NCI-H748 (cell line): ENCODE measurements at regions not wholly inside any gene's neighbourhood (a gene's known extent, or its start where the extent isn't known, plus 50 kb on each side); places are given as distances from the start of the nearest gene placed in this dataset.

Source experiments
- DNase-seq: peaks from one replicate; lab custom pipeline; 2025; ENCODE audit not compliant: unreplicated experiment; lab: John Stamatoyannopoulos, UW

DNA sequence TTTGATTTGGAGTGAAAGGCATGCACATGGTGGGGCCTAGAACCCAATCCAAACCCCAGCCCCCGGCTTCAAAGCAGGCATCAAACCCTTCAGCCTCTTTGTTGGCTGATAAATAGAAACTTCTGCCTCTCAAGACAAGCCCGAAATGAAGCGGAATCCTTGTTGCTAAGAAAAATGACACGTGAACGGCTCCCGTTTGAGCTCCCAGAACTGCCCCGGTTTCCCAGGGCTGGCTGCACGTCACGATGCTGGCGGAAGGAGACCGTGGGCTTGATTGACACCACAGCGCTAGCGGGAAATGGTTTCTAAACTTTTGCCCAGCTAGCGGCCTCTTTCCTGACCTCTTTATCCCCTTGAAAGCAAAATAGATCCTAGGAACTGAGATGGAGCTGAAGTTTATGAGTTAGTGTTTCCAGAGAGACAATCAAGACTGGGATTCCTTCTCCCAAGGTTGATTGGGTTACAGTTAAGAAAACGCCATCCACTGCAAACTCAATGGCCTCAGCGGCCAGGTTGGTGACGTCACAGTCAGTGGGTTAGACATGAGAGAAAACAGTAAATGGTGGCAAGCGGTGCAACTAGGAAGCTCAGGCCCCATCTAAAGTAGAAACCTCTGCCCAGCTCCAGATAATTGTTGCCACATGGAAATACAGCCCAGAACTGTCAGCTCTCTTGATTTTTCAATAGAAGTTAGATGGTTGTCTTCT lies 117.0 kb downstream of the ANKRD60 start:
- no peak for DNase-seq

DNA sequence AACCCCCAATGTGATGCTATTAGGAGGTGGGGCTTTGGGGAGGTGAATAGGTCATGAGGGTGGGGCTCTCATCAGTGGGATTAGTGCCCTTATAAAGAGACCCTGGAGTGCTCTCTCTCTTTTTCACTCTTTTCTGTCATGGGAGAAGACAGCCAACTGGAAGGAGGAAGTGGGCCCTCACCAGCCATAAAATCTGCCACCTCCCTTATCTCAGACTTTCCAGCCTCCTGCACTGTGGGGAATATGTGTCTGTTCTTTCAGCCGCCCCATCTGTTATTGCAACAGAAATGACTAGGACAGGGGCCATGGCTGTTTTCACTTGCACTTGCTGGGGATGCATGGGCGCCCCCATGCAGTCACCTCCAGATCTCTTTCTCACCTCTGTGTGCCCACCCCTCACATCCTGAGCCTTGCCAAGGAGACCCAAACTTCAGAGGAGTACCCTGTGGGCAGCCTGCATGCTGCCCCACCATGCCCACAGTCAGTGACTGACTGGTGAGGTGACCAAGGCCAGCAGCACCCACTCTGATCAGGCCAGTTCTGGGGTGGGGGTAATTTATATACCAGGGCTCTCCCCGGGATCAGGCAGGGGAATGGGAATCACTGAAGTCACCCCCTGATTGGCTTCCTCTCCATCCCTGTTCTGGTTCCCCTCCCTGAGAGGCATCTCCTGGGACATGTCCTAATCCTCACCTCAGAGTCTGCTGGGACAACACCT lies 118.4 kb downstream of the ANKRD60 start:
- no peak for DNase-seq

DNA sequence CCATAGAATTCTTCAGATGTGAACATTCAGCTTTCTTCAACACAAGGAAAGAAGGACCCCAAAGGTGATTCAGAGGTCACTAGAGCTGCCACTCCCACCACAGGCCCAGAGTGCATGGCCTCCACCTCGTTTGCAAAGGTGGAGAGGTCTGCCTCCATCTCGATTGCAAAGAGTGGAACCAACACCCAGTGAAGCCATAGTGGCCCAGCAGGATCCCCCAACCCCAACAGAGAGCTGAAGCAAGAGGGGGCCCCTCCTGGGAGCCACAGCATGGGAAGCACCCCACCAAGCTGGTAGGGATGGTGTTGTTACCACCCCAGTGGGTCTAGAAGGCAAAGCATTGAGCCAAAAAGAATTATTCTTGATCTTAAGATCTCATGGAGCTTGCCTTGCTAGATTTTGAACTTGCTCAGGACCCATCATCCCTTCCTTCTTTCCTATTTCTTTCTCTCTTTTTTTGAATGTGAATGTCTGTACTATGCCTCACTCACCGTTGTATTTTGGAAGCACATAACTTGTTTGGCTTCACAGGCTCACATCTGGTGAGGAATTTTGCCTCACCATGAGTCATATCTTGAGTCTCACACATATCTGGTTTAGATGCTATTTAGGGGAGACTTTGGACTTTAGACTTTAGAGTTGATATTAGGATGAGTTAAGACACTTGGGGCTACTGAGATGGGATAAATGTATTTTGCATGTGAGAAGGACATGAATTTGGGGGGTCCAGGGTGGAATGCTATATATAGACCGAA lies 119.2 kb downstream of the ANKRD60 start:
- DNase-seq, result no peak

DNA sequence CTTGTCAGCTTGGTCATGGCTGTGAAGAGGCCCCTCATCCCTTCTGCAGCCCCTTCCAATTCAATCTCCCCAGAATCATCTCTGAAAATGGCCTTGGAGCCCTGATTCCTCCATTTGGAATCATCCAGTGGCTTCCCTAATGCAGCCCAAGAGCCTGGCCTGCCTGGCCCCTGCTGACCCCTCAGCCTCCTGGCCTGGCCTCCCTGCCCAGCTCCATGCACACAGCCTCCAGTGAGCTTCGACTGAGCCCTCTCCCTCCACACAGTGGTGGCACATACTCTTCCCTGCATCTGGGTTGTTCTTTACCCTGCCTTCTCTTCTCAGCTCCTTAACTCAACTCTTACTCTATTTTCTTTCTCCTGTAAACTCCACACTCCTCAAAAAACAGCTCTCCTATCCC lies 120.9 kb downstream of the ANKRD60 start:
- DNase-seq, result no peak

DNA sequence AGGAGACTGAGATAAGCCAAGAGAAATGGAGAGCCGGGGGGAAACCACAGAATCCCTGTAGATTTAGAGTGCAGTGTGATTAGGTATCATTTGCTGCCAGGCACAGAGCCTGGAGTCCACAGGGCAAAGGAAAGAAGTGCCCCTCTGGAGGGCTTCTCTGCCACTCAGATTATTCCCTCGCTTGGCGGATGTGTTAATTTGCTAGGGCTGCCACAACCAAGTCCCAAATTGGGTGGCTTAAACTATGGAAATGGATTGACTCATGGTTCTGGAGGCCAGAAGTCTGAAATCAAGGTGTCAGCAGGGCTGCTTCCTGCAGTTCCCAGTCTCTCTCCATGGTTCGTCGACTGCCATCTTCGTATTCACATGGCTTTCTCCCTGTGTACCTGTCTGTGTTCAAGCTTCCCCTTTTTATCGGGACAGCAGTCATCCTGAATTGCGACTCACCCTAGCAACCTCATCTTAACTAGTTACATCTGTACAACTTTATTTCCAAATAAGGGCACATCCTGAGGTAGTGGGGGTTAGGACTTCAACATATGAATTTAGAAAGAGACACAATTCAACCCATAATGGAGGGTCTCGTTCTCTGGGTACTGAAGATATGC lies 122.2 kb downstream of the ANKRD60 start:
- DNase-seq, result no peak

DNA sequence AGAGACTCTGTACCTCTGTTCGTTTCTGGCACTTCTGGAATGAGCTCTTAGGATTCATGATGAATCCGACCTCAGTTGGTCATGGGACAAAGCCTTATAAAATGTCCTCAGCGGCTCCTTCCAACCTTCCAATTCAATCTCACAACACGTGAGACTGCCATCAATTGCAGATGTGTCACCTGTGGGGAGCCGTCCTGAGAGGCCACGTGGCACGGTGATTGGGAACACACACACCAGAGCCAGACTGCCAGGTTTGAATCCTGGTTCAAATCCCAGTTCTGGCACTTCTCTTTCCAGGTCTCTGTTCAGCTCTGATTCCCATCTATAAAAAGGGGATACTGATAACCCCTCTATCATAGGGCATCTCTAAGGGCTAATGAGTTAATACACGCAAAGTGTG lies 124.5 kb downstream of the ANKRD60 start:
- DNase-seq, result no peak

DNA sequence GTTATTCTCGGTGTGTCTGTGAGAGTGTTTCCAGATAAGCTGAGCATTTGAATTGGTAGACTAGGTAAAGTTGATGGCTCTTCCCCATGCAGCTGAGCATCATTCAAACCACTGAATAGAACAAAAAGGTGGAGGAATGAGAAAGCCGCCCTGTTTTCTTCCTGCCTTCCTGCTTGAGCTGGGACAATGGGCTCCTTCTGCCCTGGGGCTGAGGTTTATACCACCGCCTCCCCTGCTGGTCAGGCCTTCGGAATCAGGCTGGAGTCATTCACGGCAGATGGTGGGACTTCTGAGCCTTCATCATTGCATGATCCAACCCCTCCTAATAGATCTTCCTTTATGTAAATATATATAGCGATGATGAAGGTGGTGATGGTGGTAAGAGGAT lies 124.9 kb downstream of the ANKRD60 start:
- DNase-seq, result no peak

DNA sequence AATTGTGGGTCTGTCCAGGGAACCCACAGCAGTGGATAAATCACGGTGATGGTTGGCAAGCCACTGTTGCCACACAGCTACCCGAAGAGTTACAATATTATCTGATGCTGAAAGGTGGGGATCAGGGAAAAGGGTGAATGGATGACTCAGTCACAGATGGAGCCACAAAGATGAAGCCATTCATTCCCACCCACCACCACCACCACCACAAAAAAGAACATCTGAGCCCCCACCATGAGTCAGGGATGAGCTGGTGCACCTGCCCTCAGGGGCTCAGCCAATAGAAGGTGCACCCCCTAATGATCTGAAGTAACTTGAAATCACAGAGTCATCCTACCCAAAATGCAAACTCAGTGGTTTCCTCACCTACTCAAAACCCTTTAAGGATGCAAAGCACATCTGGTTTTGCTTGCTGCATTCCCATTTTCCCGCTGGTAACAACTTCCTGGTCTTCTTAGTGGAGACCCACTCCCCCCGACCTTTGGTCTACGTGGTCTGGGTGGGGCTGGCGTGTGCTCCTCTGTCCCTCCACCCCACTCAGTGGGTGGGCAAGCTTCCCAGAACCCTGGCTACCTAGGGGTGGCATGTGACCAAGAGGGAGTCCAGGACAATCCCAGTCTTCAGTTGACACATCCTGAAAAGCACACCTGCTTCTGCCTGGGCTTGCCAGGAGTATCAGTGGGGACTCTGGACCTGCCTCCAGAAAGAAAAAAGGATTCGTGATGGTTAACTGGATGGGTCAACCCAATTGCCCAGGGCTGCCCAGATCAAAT lies 125.5 kb downstream of the ANKRD60 start:
- no peak for DNase-seq

DNA sequence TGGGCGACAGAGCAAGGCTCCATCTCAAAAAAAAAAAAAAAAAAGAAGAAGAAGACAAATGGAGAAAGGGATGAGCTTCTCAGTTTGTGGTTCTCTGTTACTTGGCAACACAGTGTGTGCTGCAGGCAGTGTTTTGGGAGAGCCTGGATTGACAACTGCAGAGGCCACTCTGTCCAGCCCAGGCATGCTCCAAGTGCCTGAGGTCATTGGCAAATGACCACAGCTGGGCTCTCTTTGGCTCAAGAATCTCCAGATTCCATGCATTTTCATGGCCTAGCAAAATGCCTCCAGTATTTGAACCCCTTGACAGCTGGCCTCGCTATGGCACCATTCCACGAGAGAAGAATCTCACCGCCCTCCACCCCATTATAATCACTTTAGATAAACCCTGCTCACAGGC lies 126.2 kb downstream of the ANKRD60 start:
- no peak for DNase-seq

DNA sequence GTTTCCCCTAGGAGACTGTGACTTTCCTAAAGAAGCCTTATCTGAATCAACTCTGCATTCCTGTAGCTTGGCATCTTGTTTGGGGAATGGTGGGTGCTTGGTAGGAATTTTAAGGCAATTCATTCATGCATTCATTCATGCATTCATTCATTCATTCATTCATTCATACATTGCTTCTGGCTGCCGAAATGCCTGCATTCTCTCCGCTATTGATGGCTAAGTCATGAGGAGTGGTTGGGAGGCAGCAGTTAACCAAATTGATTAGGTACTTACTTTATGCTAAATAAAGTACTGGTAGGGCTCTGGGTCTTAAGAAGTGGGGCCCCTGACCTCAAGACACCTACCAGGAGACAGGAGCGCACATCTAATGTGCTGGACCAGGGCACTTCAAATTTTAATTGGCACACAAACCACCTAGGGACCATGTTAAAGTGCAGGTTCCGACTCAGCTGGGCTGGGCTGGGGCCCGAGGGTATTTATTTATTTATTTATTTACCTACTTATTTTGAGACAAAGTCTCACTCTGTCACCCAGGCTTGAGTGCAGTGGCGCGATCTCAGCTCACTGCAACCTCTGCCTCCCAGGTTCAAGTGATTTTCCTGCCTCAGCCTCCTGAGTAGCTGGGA lies 127.6 kb downstream of the ANKRD60 start:
- DNase-seq, result no peak

DNA sequence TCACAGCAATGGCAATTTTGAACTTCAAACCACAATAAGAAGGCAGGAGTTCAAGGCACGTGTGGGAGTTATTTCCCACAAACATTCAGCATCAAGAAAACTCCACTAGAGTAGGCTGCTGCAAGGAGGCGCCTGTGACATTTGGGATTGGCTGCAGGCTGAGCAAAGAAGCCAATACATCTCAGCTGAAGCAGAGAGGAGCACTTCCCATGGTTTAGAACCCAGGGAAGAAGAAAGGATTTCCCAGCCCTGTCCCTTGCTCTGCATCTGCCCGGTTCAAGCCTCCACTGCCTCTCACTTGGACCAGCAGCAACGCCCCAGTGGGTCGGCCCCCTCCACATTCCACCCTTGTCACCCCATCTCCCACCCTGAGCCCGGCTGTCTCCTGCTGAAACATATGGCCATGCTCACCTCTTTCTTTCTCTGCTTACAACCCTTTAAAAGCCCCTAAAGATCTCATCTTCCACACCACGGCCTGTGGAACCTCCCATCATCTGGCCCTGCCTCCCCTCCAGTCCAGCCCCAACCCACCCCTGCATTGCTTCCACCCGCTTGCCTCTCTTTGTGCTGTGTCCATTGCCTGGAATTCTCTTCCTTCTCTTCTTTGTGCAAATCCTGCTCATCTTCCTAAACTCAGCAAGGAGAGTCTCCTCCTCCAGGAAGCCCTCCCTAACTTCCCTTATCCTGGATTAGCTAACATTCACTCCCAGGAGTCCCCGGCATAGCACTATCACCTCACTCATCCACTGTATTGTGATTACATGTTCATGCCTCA lies 128.3 kb downstream of the ANKRD60 start:
- DNase-seq, result no peak

DNA sequence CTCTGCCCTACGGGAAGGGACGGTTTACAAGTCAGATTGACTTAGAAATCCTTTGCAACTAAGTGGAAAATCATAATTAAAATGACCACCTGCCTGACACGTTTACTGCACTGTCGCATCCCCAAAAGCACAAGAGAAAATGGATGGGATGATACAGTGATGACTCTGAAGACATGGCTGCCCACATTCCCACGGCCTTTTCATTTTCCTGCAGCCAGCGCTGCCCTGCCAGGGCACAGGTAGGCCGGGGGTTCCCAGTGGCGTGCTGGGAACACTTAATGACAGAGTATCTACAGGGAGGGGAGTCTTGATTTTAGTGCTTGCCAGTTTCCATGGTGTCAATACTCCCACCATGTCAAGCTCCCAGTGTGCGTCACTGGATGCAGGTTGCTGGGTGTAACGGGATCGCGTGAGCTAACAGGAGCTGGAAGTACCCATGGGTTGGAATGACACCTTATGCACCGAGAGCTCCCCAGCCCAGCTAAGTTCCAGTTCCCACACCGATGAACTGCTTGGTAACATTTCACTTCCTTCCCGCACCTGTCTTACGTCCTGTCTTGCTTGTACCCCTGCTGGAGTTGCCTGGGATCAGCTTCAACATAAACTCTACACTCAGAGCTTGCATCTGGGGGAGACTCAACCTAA lies 129.0 kb downstream of the ANKRD60 start:
- no peak for DNase-seq

DNA sequence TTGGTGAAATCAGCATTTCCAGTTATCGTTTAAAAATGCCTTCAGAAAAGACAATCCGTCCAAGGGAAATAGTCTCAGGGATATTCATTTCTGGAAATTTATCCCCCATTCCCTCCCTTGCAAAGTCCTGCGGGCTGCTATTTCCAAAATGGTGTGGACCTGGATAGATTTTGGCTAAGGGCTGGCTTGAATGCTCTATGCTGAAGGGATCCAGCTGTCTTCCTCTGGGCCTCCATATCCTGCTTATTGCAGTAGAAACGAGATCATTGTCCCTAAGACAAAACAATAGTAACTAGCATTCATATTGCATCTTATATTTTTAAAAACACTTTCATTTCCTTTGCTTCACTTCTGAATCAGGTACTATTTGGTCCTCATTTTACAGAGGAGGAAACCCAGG lies 129.9 kb downstream of the ANKRD60 start:
- DNase-seq, result no peak

DNA sequence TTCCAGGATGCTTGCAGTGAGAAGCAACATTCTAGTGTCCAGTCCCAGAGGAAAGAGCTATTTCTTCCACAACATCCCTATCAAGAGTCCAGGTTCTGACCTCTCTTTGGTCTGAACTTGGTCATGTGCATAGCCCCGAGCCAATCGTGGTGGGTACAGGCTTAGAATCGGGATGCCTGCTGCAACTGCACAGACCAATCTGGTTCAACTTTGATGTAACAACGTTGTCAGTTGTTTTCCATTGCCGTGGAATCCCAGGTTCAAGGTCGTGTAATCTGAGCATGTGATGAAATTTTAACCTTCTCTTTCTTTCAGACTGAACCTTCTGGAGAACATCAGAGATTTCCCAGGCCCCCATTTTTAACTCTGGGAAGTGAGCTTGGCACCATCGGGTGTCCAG lies 130.5 kb downstream of the ANKRD60 start:
- no peak for DNase-seq

DNA sequence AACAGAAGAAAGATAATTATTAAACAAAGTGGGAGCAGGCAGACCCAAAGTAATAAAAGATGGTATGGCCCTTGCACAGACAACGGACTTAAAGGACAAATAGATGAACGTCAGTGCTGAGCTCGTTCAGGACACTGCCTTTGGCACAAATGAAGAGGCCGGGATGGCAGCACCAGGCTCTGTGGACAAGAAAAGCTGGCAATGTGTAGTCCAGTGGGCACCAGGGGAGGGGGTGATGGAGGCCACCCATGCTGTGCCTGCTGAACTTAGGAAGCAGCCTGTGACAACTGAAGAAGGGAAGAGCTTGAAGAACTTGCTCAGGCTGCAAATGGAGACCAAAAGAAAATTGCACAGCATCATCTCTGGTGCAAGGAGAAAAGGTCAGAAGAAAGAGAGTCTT lies 131.0 kb downstream of the ANKRD60 start:
- no peak for DNase-seq

DNA sequence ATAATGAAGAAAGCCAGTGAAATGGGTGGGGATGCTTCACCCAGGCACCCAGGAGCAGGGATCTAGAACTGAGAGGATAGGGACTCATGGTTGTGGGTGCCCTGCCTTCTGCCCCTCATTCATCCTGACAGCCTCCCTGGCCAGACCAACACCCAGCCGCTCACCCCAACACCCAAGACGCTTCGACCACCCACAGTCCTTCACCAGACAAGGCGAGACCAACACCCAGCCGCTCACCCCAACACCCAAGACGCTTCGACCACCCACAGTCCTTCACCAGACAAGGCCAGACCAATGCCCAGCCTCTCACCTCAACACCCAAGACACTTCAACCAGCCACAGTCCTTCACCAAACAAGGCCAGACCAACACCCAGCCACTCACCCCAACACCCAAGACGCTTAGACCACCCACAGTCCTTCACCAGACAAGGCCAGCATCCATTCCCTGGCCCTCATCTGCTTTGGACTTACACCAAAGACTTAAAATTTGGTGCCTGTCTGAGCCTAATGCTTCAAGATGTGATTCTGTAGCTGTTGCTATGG lies 131.5 kb downstream of the ANKRD60 start:
- DNase-seq, result no peak

DNA sequence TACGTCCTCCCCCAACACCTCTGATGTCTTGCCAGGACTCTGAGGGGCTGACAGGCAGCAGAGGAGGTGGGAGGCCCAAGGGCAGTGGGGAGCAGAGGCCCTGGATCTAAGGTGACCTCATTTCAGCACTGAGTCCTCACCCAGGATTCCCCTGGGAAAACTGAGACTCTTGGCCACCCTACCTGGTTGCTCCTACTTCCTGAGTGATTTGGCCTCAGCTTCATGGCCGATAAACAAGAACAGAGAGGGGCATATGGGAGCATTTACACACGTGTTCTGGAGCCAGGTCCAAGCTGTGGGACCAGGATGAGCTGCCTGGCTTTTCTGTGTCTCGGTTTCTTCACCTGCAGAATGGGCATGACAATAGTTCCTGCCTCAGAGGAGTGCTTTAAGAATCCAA lies 133.8 kb downstream of the ANKRD60 start:
- no peak for DNase-seq

DNA sequence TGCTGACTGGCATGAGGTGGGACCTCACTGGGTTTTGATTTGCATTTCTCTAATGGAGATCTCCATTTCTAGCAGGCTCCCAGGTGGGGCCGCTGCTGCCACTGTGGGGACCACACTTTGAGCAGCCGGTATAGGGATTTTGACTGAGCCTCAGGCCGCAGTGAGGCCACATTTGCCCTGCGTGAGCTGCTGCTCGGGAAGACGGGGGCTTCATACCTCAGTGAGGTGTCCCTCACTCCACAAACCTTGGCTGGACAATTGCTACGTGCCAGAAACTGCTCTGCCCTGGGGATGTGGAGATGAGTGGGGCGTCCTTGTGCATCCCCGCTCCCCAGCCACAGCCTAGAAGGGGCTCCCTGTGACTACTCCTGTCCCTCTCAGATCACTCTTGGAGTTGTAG lies 134.3 kb downstream of the ANKRD60 start:
- DNase-seq, result no peak

DNA sequence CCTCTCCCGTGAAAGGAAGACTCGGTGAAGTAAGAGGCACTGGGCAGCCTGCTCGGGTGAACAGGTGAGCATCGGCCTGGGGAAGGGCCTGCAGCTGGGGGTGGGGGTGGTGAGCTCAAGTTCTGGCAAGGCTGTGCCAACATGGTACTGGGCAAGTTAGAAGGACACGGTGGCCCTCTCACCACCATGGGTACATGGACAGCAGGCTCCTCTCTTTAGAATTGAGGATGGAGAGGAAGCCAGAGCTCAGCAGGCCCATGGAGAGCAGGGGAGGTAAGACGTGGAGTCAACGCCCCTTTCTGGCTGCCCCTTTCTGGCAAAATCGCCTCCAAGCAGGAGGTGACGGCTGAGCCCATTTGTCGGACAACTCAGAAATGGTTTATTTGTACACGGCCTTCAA lies 135.6 kb downstream of the ANKRD60 start:
- no peak for DNase-seq
